ENCODE measurements at regions not wholly inside any gene's neighbourhood (a gene's known extent, or its start where the extent isn't known, plus 50 kb on each side); places are given as distances from the start of the nearest gene placed in this dataset.

DNA sequence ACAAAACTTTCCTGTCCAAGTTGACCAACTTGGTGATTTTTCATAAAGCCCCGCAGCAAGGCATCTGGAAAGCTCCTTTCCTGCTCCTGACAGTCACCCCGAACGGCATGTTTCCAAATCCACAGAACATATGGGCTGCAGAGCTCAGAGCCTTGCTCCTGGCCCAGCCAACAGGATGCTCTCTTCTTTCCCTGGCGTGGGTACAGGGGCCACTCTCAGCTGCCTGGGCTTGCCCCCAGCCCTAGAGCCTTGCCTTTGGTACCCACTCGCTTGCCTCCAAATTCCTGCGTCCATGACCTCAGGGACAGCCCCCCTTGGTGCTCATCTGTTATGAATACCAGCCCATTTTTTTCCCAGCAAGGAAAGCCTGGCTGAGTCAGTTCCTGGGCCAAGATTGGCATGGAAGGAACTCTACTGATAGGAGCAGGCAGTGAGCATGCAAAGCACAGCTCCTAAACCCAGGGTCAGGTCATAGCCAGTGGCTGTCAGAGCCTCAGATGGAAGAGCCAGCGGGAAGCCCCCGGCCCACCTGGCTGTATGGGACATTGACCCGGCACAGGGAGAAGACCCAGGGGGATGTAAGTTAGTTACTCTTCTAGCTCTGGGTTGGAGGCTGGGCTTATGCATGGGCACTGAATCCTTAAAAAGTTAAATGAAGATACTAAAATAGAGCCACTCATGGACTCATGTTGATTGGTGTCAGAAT is 105.3 kb upstream of the RTL1 start:
- ATAC-seq (no peak), DNase-seq (no peak)
- no peak overlapping the region for H3K4me3 ChIP-seq
- peaks cover 12% of the 10 kb centered on the region for H3K9me3 ChIP-seq
- peaks cover 11% of the 10 kb centered on the region for H3K27me3 ChIP-seq (ENCODE audit: low read depth)
- H3K36me3 ChIP-seq: no peaks in the 10 kb centered on the region
- intact Hi-C loops (cut with DNase I): no loop called here
- H3K4me1 ChIP-seq: peaks cover 23% of the 10 kb centered on the region
- no peak for TF ChIP-seq CTCF (IDR thresholded peaks at IDR 0.05)
- H3K27ac ChIP-seq: no peak overlapping the region

GRCh38 chr14:101009531-101009930 is 106.0 kb upstream of the RTL1 start:
- Histone ChIP-seq H3K27me3 (ENCODE audit: low read depth) (peaks cover 6% of the 10 kb centered on the region), H3K36me3 (no peaks in the 10 kb centered on the region), H3K4me1 (peaks cover 19% of the 10 kb centered on the region), H3K4me3 (no peak overlapping the region), H3K27ac (no peak overlapping the region), H3K9me3 (peaks cover 12% of the 10 kb centered on the region)
- TF ChIP-seq CTCF (IDR thresholded peaks at IDR 0.05): no peak
- DNase-seq: no peak
- intact Hi-C loops (cut with DNase I): no loop called here
- ATAC-seq: no peak

GRCh38 chr14:101010293-101010692 is 106.8 kb upstream of the RTL1 start:
- intact Hi-C loops (cut with DNase I): no loop called here
- TF ChIP-seq CTCF (IDR thresholded peaks at IDR 0.05): no peak
- Histone ChIP-seq H3K36me3 (no peaks in the 10 kb centered on the region), H3K4me1 (peaks cover 12% of the 10 kb centered on the region), H3K27ac (no peak overlapping the region), H3K9me3 (peaks cover 12% of the 10 kb centered on the region), H3K27me3 (ENCODE audit: low read depth) (peaks cover 6% of the 10 kb centered on the region), H3K4me3 (no peak overlapping the region)
- ATAC-seq (no peak), DNase-seq (no peak)

DNA sequence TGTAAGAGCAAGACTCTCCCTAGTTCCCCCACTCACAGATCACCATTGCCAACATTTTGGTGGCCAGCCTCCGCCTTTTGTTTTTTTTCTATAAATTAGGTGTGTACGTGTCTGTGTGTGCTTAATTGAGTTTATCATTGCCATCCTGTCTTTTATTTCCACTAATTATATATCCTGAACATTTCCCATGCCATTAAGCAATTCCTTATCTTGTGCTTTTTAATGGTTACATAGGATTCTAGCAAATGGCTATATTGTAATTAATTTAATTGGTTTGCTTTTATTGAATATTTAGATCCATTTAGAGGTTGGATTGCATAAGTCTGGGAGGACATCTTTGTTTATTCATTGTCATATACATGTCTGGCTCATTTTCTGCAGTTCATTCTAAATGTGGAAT is 107.3 kb upstream of the RTL1 start:
- Histone ChIP-seq H3K27me3 (ENCODE audit: low read depth) (peaks cover 5% of the 10 kb centered on the region), H3K4me3 (no peak overlapping the region), H3K27ac (no peak overlapping the region), H3K4me1 (peaks cover 6% of the 10 kb centered on the region), H3K9me3 (peaks cover 12% of the 10 kb centered on the region), H3K36me3 (no peaks in the 10 kb centered on the region)
- TF ChIP-seq CTCF (IDR thresholded peaks at IDR 0.05): no peak
- intact Hi-C loops (cut with DNase I): no loop called here
- DNase-seq (no peak), ATAC-seq (no peak)

DNA sequence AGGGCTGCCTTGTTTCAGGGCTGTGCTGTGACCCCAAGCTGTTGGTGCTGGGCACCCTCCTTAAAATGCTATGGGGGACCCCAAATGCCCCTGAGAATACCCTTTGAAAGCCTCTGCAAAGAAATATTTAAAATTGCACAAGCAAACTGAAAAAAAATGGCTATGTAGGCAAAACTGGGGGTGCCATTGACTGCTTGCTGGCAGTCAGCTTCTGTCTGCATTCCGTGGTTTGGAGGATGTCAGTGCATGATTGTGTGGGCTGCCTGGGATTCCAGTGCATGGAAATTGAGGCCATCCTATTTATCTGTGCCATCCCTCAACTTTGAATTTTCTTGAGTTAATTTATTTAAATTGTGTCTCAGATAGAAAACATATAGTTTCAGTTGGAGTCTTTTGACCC is 113.7 kb upstream of the RTL1 start:
- no peak for DNase-seq
- Histone ChIP-seq H3K4me1 (no peaks in the 10 kb centered on the region), H3K9me3 (peaks cover 7% of the 10 kb centered on the region), H3K27ac (no peak overlapping the region), H3K27me3 (ENCODE audit: low read depth) (no peaks in the 10 kb centered on the region), H3K36me3 (no peaks in the 10 kb centered on the region), H3K4me3 (no peak overlapping the region)
- no peak for TF ChIP-seq CTCF (IDR thresholded peaks at IDR 0.05)
- ATAC-seq: no peak
- intact Hi-C loops (cut with DNase I): no loop called here

Measured in lower lobe of right lung (tissue), 2 donors.